SK-N-SH (cell line): ENCODE measurements at regions not wholly inside any gene's neighbourhood (a gene's known extent, or its start where the extent isn't known, plus 50 kb on each side); places are given as distances from the start of the nearest gene placed in this dataset.

ENCODE experiments used
- CTCF ChIA-PET: fragments of 300-600, 350-600 bp; formaldehyde crosslinking; extraction: SDS; loops from one replicate; lab custom pipeline; 2021; lab: Yijun Ruan, JAX
- POLR2A ChIA-PET: fragments of 350-600 bp; sonication (Branson Sonifier 250); formaldehyde crosslinking; extraction: SDS; loops from one replicate; lab custom pipeline; 2020; ENCODE audit warnings: antibody characterized with exemption, inconsistent platforms; lab: Yijun Ruan, JAX
- DNase-seq: peaks from one replicate; pipeline ENCODE4 v3.0.0; 2012
- H2AFZ ChIP-seq: fragments of 200-600 bp; sonication (generic); 2 replicates; pipeline ENCODE4 v1.8.1; 2016; ENCODE audit warnings: antibody characterized with exemption, mild to moderate bottlenecking, low read depth
- H3F3A ChIP-seq: fragments of 200-600 bp; sonication (generic); replicated peaks from 2 replicates; pipeline ENCODE3; 2016; ENCODE audit warnings: antibody characterized with exemption, mild to moderate bottlenecking; ENCODE audit not compliant: insufficient read depth
- H3K27ac ChIP-seq, 2 experiments: fragments of 200-500 bp in 1 of 2; fragments of 200-600 bp in 1 of 2; sonication (Bioruptor generic) in 1 of 2; sonication (generic), shearing (Covaris generic) in 1 of 2; 2 replicates each; pipeline versions ENCODE4 v1.5.1 to v1.6.1; 2014 to 2016; ENCODE audit warnings: low read depth in 2 of 2, inconsistent platforms in 1 of 2, low read length in 1 of 2, mild to moderate bottlenecking in 1 of 2, mixed read lengths in 1 of 2
- H3K27me3 ChIP-seq: fragments of 200-600 bp; sonication (generic), shearing (Covaris generic); 2 replicates; pipeline ENCODE4 v1.6.1; 2016; ENCODE audit warnings: mixed run types; ENCODE audit not compliant: insufficient read depth
- H3K36me3 ChIP-seq, 2 experiments: fragments of 200-500 bp in 1 of 2; fragments of 200-600 bp in 1 of 2; sonication (Bioruptor generic) in 1 of 2; sonication (generic) in 1 of 2; replicated peaks in 1 of 2; 2 replicates each; pipeline versions ENCODE3 to v1.5.1; 2014 to 2016; ENCODE audit warnings: low read length in 1 of 2, mild to moderate bottlenecking in 1 of 2; ENCODE audit not compliant: insufficient read depth in 2 of 2, control insufficient read depth in 1 of 2
- H3K4me1 ChIP-seq, 2 experiments: fragments of 200-500 bp in 1 of 2; fragments of 200-600 bp in 1 of 2; sonication (Bioruptor generic) in 1 of 2; sonication (generic), shearing (Covaris generic) in 1 of 2; 2 replicates each; pipeline versions ENCODE4 v1.5.1 to v1.6.1; 2014 to 2016; ENCODE audit warnings: low read depth in 1 of 2, low read length in 1 of 2, mixed run types in 1 of 2; ENCODE audit not compliant: insufficient read depth in 2 of 2, control insufficient read depth in 1 of 2
- H3K4me2 ChIP-seq: fragments of 200-600 bp; sonication (generic), shearing (Covaris generic); 2 replicates; pipeline ENCODE4 v1.6.1; 2017; ENCODE audit warnings: mixed run types
- H3K4me3 ChIP-seq, 2 experiments: fragments of 200-500 bp in 1 of 2; fragments of 200-600 bp in 1 of 2; sonication (Bioruptor generic) in 1 of 2; sonication (generic), shearing (Covaris generic) in 1 of 2; 2 replicates each; pipeline versions ENCODE4 v1.5.1 to v1.8.1; 2014 to 2016; ENCODE audit warnings: low read depth in 2 of 2, inconsistent platforms in 1 of 2, low read length in 1 of 2, mild to moderate bottlenecking in 1 of 2, mixed read lengths in 1 of 2, moderate library complexity in 1 of 2
- H3K79me2 ChIP-seq: fragments of 200-600 bp; sonication (generic); 2 replicates; pipeline ENCODE4 v1.8.1; 2017; ENCODE audit warnings: mild to moderate bottlenecking; ENCODE audit not compliant: insufficient read depth
- H3K9ac ChIP-seq: fragments of 200-600 bp; sonication (generic); 2 replicates; pipeline ENCODE4 v1.6.1; 2017; ENCODE audit warnings: mixed run types
- H3K9me2 ChIP-seq: fragments of 200-600 bp; sonication (generic); 2 replicates; pipeline ENCODE4 v1.6.1; 2017; ENCODE audit warnings: mixed run types
- H3K9me3 ChIP-seq: fragments of 200-600 bp; sonication (generic); 2 replicates; pipeline ENCODE4 v1.6.1; 2017; ENCODE audit warnings: mixed run types, mild to moderate bottlenecking, moderate library complexity
- H4K20me1 ChIP-seq: fragments of 200-600 bp; sonication (generic); 2 replicates; pipeline ENCODE4 v1.6.1; 2017; ENCODE audit warnings: mild to moderate bottlenecking, mixed run types; ENCODE audit not compliant: insufficient read depth
- EZH2phosphoT487 ChIP-seq: fragments of 200-600 bp; sonication (generic); IDR thresholded peaks from 2 replicates; pipeline ENCODE4 v1.6.1; 2017; ENCODE audit warnings: low read depth, mixed run types, mild to moderate bottlenecking, antibody characterized with exemption, moderate library complexity, borderline replicate concordance
- NFIC ChIP-seq: IDR thresholded peaks from 2 replicates; pipeline ENCODE4 v1.4.0; 2012; ENCODE audit warnings: borderline replicate concordance
- NRF1 ChIP-seq: IDR thresholded peaks from 2 replicates; pipeline ENCODE4 v1.6.1; 2012; ENCODE audit warnings: low read depth, mild to moderate bottlenecking, low read length
- RAD21 ChIP-seq: IDR thresholded peaks from 2 replicates; pipeline ENCODE4 v1.6.1; 2012; ENCODE audit warnings: mild to moderate bottlenecking, low read length
- RFX5 ChIP-seq: IDR thresholded peaks from 2 replicates; pipeline ENCODE4 v1.6.1; 2012; ENCODE audit warnings: mild to moderate bottlenecking, improper control_type of control experiment, low read length
- YY1 ChIP-seq: IDR thresholded peaks from 2 replicates; pipeline ENCODE4 v1.4.0; 2012; ENCODE audit warnings: low read depth, mild to moderate bottlenecking
- WGBS: methylation state at CpG from one replicate; pipeline ENCODE4 v1.1.6; 2017; ENCODE audit warnings: low lambda C conversion rate; 5-methylcytosine and 5-hydroxymethylcytosine counted together
- TF ChIP-seq, protein P1 (sequence below): fragments of 150-350 bp; IDR thresholded peaks from 2 replicates; pipeline ENCODE4 v1.6.1; 2016; ENCODE audit warnings: mild to moderate bottlenecking, low read depth, low read length
- TF ChIP-seq, protein P2 (sequence below): fragments of 150-350 bp; IDR thresholded peaks from 2 replicates; pipeline ENCODE4 v1.6.1; 2017; ENCODE audit warnings: antibody characterized with exemption, low read length, low read depth, borderline replicate concordance
- TF ChIP-seq, protein P3 (sequence below): IDR thresholded peaks from 2 replicates; pipeline ENCODE4 v1.4.0; 2012; ENCODE audit warnings: low read depth, borderline replicate concordance

DNA sequence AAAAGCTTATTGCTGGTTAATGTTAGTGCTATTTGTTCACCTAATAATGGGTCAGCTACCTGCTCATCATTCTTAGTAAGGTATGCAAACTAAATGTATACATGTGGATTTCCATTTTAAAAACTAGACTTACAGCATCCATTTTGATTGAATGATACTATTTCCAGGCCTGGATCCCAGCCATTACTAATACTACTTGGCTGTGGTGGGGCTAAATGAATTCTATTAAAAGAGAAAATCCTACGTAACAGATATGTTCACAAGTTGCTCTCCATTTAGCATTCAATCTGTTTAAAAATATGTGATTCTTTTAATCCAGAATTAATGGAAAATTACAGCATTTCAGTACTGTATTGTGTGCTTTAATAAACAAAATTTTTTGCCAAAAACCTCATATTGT is 169.4 kb upstream of the MIR17HG start:
- H3K4me2 ChIP-seq: no peak overlapping the region
- TF ChIP-seq RAD21: no peak
- TF ChIP-seq EZH2phosphoT487: no peak
- TF ChIP-seq RFX5: no peak
- TF ChIP-seq, protein P1, sequence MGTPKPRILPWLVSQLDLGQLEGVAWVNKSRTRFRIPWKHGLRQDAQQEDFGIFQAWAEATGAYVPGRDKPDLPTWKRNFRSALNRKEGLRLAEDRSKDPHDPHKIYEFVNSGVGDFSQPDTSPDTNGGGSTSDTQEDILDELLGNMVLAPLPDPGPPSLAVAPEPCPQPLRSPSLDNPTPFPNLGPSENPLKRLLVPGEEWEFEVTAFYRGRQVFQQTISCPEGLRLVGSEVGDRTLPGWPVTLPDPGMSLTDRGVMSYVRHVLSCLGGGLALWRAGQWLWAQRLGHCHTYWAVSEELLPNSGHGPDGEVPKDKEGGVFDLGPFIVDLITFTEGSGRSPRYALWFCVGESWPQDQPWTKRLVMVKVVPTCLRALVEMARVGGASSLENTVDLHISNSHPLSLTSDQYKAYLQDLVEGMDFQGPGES: no peak
- no peak for TF ChIP-seq NFIC
- no peak for TF ChIP-seq YY1
- 82% methylated on average over 1 of the region's 1 CpG for WGBS
- no peak overlapping the region; a peak in 1 of 4 replicates for H3K27ac ChIP-seq
- H3K9me2 ChIP-seq: no peaks in the 10 kb centered on the region
- no peak overlapping the region for H2AFZ ChIP-seq
- H3K36me3 ChIP-seq: no peaks in the 10 kb centered on the region
- DNase-seq: no peak
- no peak overlapping the region for H3K9ac ChIP-seq
- no peaks in the 10 kb centered on the region for H3K9me3 ChIP-seq
- H3F3A ChIP-seq: no peaks in the 10 kb centered on the region
- H3K79me2 ChIP-seq: no peaks in the 10 kb centered on the region
- H3K27me3 ChIP-seq: no peaks in the 10 kb centered on the region
- ChIA-PET POLR2A (no interaction called here), CTCF (no interaction called here)
- H4K20me1 ChIP-seq: no peaks in the 10 kb centered on the region
- no peak overlapping the region for H3K4me3 ChIP-seq
- H3K4me1 ChIP-seq: no peaks in the 10 kb centered on the region; a peak in 1 of 4 replicates

DNA sequence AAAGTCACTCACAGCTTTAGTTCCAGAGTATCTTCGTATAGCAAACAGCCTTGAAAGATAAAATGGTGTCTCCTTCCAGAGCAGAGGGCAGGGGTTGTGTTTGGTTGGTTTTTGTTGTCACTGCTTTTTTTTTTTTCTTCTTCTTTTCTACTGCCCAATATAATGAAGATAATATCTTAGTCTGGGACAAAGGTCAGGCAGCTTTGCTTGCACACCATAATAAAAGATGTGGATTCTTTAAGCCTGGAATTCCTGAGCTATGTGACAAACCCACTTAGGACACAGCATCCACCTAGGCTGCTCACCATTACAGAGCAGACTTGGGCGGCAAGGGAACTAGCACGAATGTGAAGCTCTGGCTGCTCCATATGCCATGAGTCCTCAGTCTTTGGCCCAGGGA is 165.6 kb upstream of the MIR17HG start:
- 83% methylated on average over 3 of the region's 3 CpGs for WGBS
- H2AFZ ChIP-seq: no peak overlapping the region
- POLR2A ChIA-PET: no interaction called here
- no peaks in the 10 kb centered on the region for H3K79me2 ChIP-seq
- no peaks in the 10 kb centered on the region for H3K9me3 ChIP-seq
- DNase-seq: no peak
- no peaks in the 10 kb centered on the region for H3K27me3 ChIP-seq
- no peak overlapping the region for H3K4me2 ChIP-seq
- H3K27ac ChIP-seq: no peak overlapping the region
- no peaks in the 10 kb centered on the region for H3K9me2 ChIP-seq
- no peaks in the 10 kb centered on the region for H4K20me1 ChIP-seq
- CTCF ChIA-PET: interaction anchor here (0.7 to 5.6 kb wide), 4 partner anchors 10 to 55 kb away, joined by 3 to 45 read pairs (median 22); no protein-coding TSS in a partner anchor
- no peak overlapping the region for H3K4me3 ChIP-seq
- H3K36me3 ChIP-seq: no peaks in the 10 kb centered on the region
- peaks cover 0 to 12% of the 10 kb centered on the region in 2 experiments; a peak in 2 of 4 replicates for H3K4me1 ChIP-seq
- H3K9ac ChIP-seq: no peak overlapping the region
- peaks cover 3% of the 10 kb centered on the region for H3F3A ChIP-seq
- TF ChIP-seq, protein P2, sequence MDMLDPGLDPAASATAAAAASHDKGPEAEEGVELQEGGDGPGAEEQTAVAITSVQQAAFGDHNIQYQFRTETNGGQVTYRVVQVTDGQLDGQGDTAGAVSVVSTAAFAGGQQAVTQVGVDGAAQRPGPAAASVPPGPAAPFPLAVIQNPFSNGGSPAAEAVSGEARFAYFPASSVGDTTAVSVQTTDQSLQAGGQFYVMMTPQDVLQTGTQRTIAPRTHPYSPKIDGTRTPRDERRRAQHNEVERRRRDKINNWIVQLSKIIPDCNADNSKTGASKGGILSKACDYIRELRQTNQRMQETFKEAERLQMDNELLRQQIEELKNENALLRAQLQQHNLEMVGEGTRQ: no peak
- no peak for TF ChIP-seq NRF1
- TF ChIP-seq, protein P3, sequence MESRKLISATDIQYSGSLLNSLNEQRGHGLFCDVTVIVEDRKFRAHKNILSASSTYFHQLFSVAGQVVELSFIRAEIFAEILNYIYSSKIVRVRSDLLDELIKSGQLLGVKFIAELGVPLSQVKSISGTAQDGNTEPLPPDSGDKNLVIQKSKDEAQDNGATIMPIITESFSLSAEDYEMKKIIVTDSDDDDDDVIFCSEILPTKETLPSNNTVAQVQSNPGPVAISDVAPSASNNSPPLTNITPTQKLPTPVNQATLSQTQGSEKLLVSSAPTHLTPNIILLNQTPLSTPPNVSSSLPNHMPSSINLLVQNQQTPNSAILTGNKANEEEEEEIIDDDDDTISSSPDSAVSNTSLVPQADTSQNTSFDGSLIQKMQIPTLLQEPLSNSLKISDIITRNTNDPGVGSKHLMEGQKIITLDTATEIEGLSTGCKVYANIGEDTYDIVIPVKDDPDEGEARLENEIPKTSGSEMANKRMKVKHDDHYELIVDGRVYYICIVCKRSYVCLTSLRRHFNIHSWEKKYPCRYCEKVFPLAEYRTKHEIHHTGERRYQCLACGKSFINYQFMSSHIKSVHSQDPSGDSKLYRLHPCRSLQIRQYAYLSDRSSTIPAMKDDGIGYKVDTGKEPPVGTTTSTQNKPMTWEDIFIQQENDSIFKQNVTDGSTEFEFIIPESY: no peak
- TF ChIP-seq, all 33 proteins: peak for 0
